OCI-LY3 (cell line): ENCODE measurements at regions not wholly inside any gene's neighbourhood (a gene's known extent, or its start where the extent isn't known, plus 50 kb on each side); places are given as distances from the start of the nearest gene placed in this dataset.
"Not testable (repeated sequence)": the region's sequence is repeated elsewhere in the genome, so short reads cannot be mapped to it uniquely, and the experiment has no call there.

Experiments
- H2AFZ ChIP-seq: fragments of 200-600, 300-600 bp; shearing (Covaris generic); 2 replicates; pipeline ENCODE4 v1.6.0; 2014; ENCODE audit warnings: antibody characterized with exemption, low read depth, low read length
- H3K27ac ChIP-seq: fragments of 200-600, 300-600 bp; sonication (generic); 2 replicates; pipeline ENCODE4 v1.5.1; 2014; ENCODE audit warnings: mild to moderate bottlenecking, low read length, moderate library complexity, mixed read lengths
- H3K27me3 ChIP-seq: fragments of 200-600, 300-600 bp; sonication (generic); 2 replicates; pipeline ENCODE4 v1.6.1; 2014; ENCODE audit warnings: low read depth, low read length, mixed read lengths
- H3K36me3 ChIP-seq: fragments of 200-600, 300-600 bp; sonication (generic); replicated peaks from 2 replicates; pipeline ENCODE3; 2014; ENCODE audit warnings: low read depth, low read length, mixed read lengths
- H3K4me1 ChIP-seq: fragments of 300-600, 200-600 bp; sonication (generic); 2 replicates; pipeline ENCODE4 v1.6.1; 2014; ENCODE audit warnings: low read length, mixed read lengths
- H3K4me2 ChIP-seq: fragments of 200-600, 300-600 bp; sonication (generic); 2 replicates; pipeline ENCODE4 v1.6.1; 2014; ENCODE audit warnings: low read length, mixed read lengths
- H3K4me3 ChIP-seq: fragments of 300-600, 200-600 bp; sonication (generic); 2 replicates; pipeline ENCODE4 v1.5.1; 2014; ENCODE audit warnings: antibody characterized with exemption, mild to moderate bottlenecking, low read length, moderate library complexity
- H3K79me2 ChIP-seq: fragments of 300-600, 200-600 bp; shearing (Covaris generic); 2 replicates; pipeline ENCODE4 v1.6.1; 2014; ENCODE audit warnings: mild to moderate bottlenecking, low read length, mixed read lengths
- H3K9ac ChIP-seq: fragments of 300-600, 200-600 bp; shearing (Covaris generic); 2 replicates; pipeline ENCODE4 v1.6.0; 2014; ENCODE audit warnings: mild to moderate bottlenecking, low read length, moderate library complexity
- H3K9me3 ChIP-seq: fragments of 200-600, 300-600 bp; shearing (Covaris generic); 2 replicates; pipeline ENCODE4 v1.6.1; 2014; ENCODE audit warnings: low read length, mixed read lengths; ENCODE audit not compliant: insufficient read depth
- H4K20me1 ChIP-seq: fragments of 200-600, 300-600 bp; sonication (generic); 2 replicates; pipeline ENCODE4 v1.6.1; 2016; ENCODE audit warnings: low read length, mixed read lengths; ENCODE audit not compliant: insufficient read depth
- EZH2phosphoT487 ChIP-seq: fragments of 200-600 bp; shearing (Covaris generic); IDR thresholded peaks from 2 replicates; pipeline ENCODE4 v1.6.1; 2018; ENCODE audit warnings: antibody characterized with exemption, mixed run types, low read depth
- TF ChIP-seq, protein P1 (sequence below): fragments of 200-600, 300-600 bp; sonication (generic); IDR thresholded peaks from 2 replicates; pipeline ENCODE4 v1.5.1; 2014; ENCODE audit warnings: antibody characterized with exemption, low read length, low read depth

- TF ChIP-seq, protein P1, sequence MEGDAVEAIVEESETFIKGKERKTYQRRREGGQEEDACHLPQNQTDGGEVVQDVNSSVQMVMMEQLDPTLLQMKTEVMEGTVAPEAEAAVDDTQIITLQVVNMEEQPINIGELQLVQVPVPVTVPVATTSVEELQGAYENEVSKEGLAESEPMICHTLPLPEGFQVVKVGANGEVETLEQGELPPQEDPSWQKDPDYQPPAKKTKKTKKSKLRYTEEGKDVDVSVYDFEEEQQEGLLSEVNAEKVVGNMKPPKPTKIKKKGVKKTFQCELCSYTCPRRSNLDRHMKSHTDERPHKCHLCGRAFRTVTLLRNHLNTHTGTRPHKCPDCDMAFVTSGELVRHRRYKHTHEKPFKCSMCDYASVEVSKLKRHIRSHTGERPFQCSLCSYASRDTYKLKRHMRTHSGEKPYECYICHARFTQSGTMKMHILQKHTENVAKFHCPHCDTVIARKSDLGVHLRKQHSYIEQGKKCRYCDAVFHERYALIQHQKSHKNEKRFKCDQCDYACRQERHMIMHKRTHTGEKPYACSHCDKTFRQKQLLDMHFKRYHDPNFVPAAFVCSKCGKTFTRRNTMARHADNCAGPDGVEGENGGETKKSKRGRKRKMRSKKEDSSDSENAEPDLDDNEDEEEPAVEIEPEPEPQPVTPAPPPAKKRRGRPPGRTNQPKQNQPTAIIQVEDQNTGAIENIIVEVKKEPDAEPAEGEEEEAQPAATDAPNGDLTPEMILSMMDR = no peak
- no peak for TF ChIP-seq EZH2phosphoT487
- H3K79me2 ChIP-seq = no peaks in the 10 kb centered on the region
- H3K4me1 ChIP-seq = no peaks in the 10 kb centered on the region
Measured at GRCh38 chr18:34951625-34952379, 89.4 kb upstream of the MAPRE2 start.

GRCh38 chr18:34953212-34953611 lies 88.0 kb upstream of the MAPRE2 start:
- Histone ChIP-seq H3K4me1 (no peaks in the 10 kb centered on the region), H4K20me1 (no peaks in the 10 kb centered on the region), H3K36me3 (no peaks in the 10 kb centered on the region), H3K79me2 (no peaks in the 10 kb centered on the region), H2AFZ (no peak overlapping the region), H3K9ac (no peak overlapping the region), H3K4me2 (no peak overlapping the region), H3K27me3 (no peaks in the 10 kb centered on the region), H3K27ac (no peak overlapping the region), H3K4me3 (no peak overlapping the region), H3K9me3 (no peaks in the 10 kb centered on the region)
- TF ChIP-seq EZH2phosphoT487 = no peak
- TF ChIP-seq, protein P1 = no peak

More at GRCh38 chr18:34951625-34952379, 89.4 kb upstream of the MAPRE2 start:
- Histone ChIP-seq H3K9me3 (no peaks in the 10 kb centered on the region), H3K4me3 (no peak overlapping the region), H3K27ac (no peak overlapping the region), H3K9ac (no peak overlapping the region), H3K27me3 (no peaks in the 10 kb centered on the region), H4K20me1 (no peaks in the 10 kb centered on the region), H3K36me3 (no peaks in the 10 kb centered on the region), H2AFZ (no peak overlapping the region), H3K4me2 (no peak overlapping the region)

GRCh38 chr18:34955494-34955893 lies 85.7 kb upstream of the MAPRE2 start:
- H2AFZ ChIP-seq, H3K79me2 ChIP-seq, H3K4me3 ChIP-seq, H3K9me3 ChIP-seq, H3K27me3 ChIP-seq, H3K4me1 ChIP-seq, H3K4me2 ChIP-seq, H4K20me1 ChIP-seq, H3K27ac ChIP-seq, H3K36me3 ChIP-seq, H3K9ac ChIP-seq: not testable (repeated sequence)

DNA sequence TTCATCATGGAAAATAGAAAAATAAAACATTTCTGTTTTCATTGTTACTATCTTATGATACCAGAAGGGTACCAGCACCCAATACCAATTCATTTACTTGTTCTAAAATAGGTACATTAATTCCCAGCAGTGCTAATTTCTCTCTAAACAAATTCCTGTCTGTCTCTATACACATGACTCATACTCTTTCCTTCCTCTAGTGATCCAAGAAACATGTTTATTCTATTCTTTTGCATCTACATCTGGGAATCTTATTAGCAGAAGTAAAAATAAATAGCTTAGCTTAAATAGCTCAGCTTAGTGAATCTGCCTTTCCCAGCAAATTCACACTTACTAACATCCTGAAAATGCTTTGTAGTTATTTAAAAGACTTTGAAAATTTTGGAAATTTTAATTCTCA lies 84.5 kb upstream of the MAPRE2 start:
- H3K36me3 ChIP-seq = no peaks in the 10 kb centered on the region
- H3K27ac ChIP-seq = no peak overlapping the region
- no peaks in the 10 kb centered on the region for H3K79me2 ChIP-seq
- H3K4me3 ChIP-seq = no peak overlapping the region
- H3K9ac ChIP-seq = no peak overlapping the region
- no peaks in the 10 kb centered on the region for H3K9me3 ChIP-seq
- no peak overlapping the region for H2AFZ ChIP-seq
- H3K4me2 ChIP-seq = no peak overlapping the region
- no peaks in the 10 kb centered on the region for H4K20me1 ChIP-seq
- TF ChIP-seq, protein P1 = no peak
- TF ChIP-seq EZH2phosphoT487 = no peak
- H3K27me3 ChIP-seq = no peaks in the 10 kb centered on the region
- no peaks in the 10 kb centered on the region for H3K4me1 ChIP-seq
